Mucosa of descending colon (tissue), 3 donors: ENCODE measurements at regions not wholly inside any gene's neighbourhood (a gene's known extent, or its start where the extent isn't known, plus 50 kb on each side); places are given as distances from the start of the nearest gene placed in this dataset.

ENCODE experiments used
- ATAC-seq: fragments of 200-7000 bp; cut with Tn5 transposase; one replicate; pipeline ENCODE4 v1.9.1; 2020; ENCODE audit warnings: mild to moderate bottlenecking, moderate library complexity
- DNase-seq, 3 donors: peaks; one replicate each; pipeline ENCODE4 v3.0.0-alpha.2; 2020
- H3K36me3 ChIP-seq: fragments of 200-600 bp; one replicate; pipeline ENCODE4 v1.8.0; 2021; ENCODE audit warnings: low read depth, mild to moderate bottlenecking
- H3K4me1 ChIP-seq: fragments of 200-600 bp; one replicate; pipeline ENCODE4 v1.8.0; 2021; ENCODE audit warnings: low read depth, mild to moderate bottlenecking
- H3K4me3 ChIP-seq: fragments of 200-600 bp; one replicate; pipeline ENCODE4 v1.8.0; 2021; ENCODE audit warnings: mild to moderate bottlenecking
- H3K9me3 ChIP-seq: fragments of 200-600 bp; one replicate; pipeline ENCODE4 v1.8.0; 2021; ENCODE audit warnings: mild to moderate bottlenecking
- CTCF ChIP-seq: fragments of 200-600 bp; IDR thresholded peaks from one replicate; pipeline ENCODE4 v1.8.0; 2022; ENCODE audit warnings: antibody characterized with exemption, mild to moderate bottlenecking
- intact Hi-C, 2 donors: fragments of 100-400 bp; cut with DNase I in 1 of 2; cut with micrococcal nuclease in 1 of 2; formaldehyde crosslinking; loops; one replicate each; pipeline versions ENCODE4 v1.11.0 to v1.11.1; 2022; cut with DNase I, micrococcal nuclease
- donor health status: DM: no; HTN: no; CAD: no; lungs with moderate emphysema.
- donor health status: DM: no; HTN: no; CAD: no.
- donor health status: DM: no; HTN: yes; CAD: no.

DNA sequence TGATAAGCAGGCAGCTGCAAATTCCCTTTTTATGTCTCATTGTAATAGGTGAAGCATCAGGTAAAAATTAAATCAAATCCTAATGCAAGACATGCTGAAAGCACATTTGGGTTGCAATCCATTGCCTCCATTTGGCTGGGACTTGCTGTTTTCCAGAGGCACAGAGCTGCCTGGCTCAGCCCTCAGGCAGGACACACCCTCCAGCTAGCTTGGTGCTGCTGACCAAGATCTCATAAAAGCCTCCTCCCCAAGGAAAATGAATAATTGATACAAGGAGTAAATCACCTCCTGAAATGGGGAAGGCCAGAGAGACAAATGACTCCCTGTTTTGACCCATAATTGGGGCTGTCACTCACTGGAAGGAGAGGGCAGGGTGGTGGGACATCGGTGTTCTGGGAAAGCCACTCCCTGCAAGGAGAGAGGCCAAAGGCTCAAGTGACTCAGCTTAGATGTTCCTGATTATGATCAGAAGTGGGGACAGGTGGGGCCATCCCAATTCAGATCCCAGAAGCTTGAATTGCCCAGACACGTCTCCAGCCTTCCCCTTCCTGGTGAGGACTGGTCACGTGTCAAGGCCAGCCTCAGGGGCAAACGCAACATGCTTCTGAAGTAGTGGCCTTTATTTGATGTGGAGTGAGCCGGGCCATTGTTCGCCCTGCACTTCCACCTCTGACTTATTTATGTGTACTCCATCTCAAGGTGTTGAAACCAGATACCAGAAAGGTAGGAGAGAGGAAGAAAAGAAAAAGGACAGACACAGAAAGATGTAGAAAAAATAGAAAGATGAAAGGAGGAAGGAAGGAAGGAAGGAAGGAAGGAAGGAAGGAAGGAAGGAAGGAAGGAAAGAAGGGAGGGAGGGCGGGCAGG is 773.7 kb downstream of the BCL11B start:
- DNase-seq (no peak), ATAC-seq (no peak)
- H3K9me3 ChIP-seq = no peaks in the 10 kb centered on the region
- no peaks in the 10 kb centered on the region for H3K36me3 ChIP-seq
- H3K4me3 ChIP-seq = no peak overlapping the region
- TF ChIP-seq CTCF = no peak
- H3K4me1 ChIP-seq = no peaks in the 10 kb centered on the region
- intact Hi-C loops = no loop called here

GRCh38 chr14:98501335-98501734 is 770.7 kb downstream of the BCL11B start:
- intact Hi-C loops = no loop called here
- Histone ChIP-seq H3K36me3 (no peaks in the 10 kb centered on the region), H3K9me3 (no peaks in the 10 kb centered on the region), H3K4me1 (no peaks in the 10 kb centered on the region), H3K4me3 (no peak overlapping the region)
- DNase-seq (no peak), ATAC-seq (no peak)
- no peak for TF ChIP-seq CTCF

GRCh38 chr14:98501836-98502235 is 770.2 kb downstream of the BCL11B start:
- no peaks in the 10 kb centered on the region for H3K9me3 ChIP-seq
- H3K4me3 ChIP-seq = no peak overlapping the region
- no peaks in the 10 kb centered on the region for H3K4me1 ChIP-seq
- no peak for TF ChIP-seq CTCF
- H3K36me3 ChIP-seq = no peaks in the 10 kb centered on the region
- intact Hi-C loops = no loop called here
- ATAC-seq = no peak
- DNase-seq = no peak

- no peak for TF ChIP-seq CTCF
- no peak overlapping the region for H3K4me3 ChIP-seq
- ATAC-seq (no peak), DNase-seq (no peak)
- no peaks in the 10 kb centered on the region for H3K9me3 ChIP-seq
- no peaks in the 10 kb centered on the region for H3K36me3 ChIP-seq
- intact Hi-C loops = no loop called here
- H3K4me1 ChIP-seq = no peaks in the 10 kb centered on the region
Measured at GRCh38 chr14:98503086-98503815, 768.7 kb downstream of the BCL11B start.

- H3K4me3 ChIP-seq = no peak overlapping the region
- intact Hi-C loops = no loop called here
- no peaks in the 10 kb centered on the region for H3K9me3 ChIP-seq
- DNase-seq (no peak), ATAC-seq (no peak)
- TF ChIP-seq CTCF = no peak
- no peaks in the 10 kb centered on the region for H3K36me3 ChIP-seq
- H3K4me1 ChIP-seq = no peaks in the 10 kb centered on the region
Measured at GRCh38 chr14:98507264-98507663, 764.7 kb downstream of the BCL11B start.
